SK-N-SH (cell line): ENCODE measurements at regions not wholly inside any gene's neighbourhood (a gene's known extent, or its start where the extent isn't known, plus 50 kb on each side); places are given as distances from the start of the nearest gene placed in this dataset.

ENCODE experiments used
- CTCF ChIA-PET: fragments of 300-600, 350-600 bp; formaldehyde crosslinking; extraction: SDS; loops from one replicate; lab custom pipeline; 2021; lab: Yijun Ruan, JAX
- POLR2A ChIA-PET: fragments of 350-600 bp; sonication (Branson Sonifier 250); formaldehyde crosslinking; extraction: SDS; loops from one replicate; lab custom pipeline; 2020; ENCODE audit warnings: antibody characterized with exemption, inconsistent platforms; lab: Yijun Ruan, JAX
- DNase-seq: peaks from one replicate; pipeline ENCODE4 v3.0.0; 2012
- H2AFZ ChIP-seq: fragments of 200-600 bp; sonication (generic); 2 replicates; pipeline ENCODE4 v1.8.1; 2016; ENCODE audit warnings: antibody characterized with exemption, mild to moderate bottlenecking, low read depth
- H3F3A ChIP-seq: fragments of 200-600 bp; sonication (generic); replicated peaks from 2 replicates; pipeline ENCODE3; 2016; ENCODE audit warnings: antibody characterized with exemption, mild to moderate bottlenecking; ENCODE audit not compliant: insufficient read depth
- H3K27ac ChIP-seq, 2 experiments: fragments of 200-500 bp in 1 of 2; fragments of 200-600 bp in 1 of 2; sonication (Bioruptor generic) in 1 of 2; sonication (generic), shearing (Covaris generic) in 1 of 2; 2 replicates each; pipeline versions ENCODE4 v1.5.1 to v1.6.1; 2014 to 2016; ENCODE audit warnings: low read depth in 2 of 2, inconsistent platforms in 1 of 2, low read length in 1 of 2, mild to moderate bottlenecking in 1 of 2, mixed read lengths in 1 of 2
- H3K27me3 ChIP-seq: fragments of 200-600 bp; sonication (generic), shearing (Covaris generic); 2 replicates; pipeline ENCODE4 v1.6.1; 2016; ENCODE audit warnings: mixed run types; ENCODE audit not compliant: insufficient read depth
- H3K36me3 ChIP-seq, 2 experiments: fragments of 200-500 bp in 1 of 2; fragments of 200-600 bp in 1 of 2; sonication (Bioruptor generic) in 1 of 2; sonication (generic) in 1 of 2; replicated peaks in 1 of 2; 2 replicates each; pipeline versions ENCODE3 to v1.5.1; 2014 to 2016; ENCODE audit warnings: low read length in 1 of 2, mild to moderate bottlenecking in 1 of 2; ENCODE audit not compliant: insufficient read depth in 2 of 2, control insufficient read depth in 1 of 2
- H3K4me1 ChIP-seq, 2 experiments: fragments of 200-500 bp in 1 of 2; fragments of 200-600 bp in 1 of 2; sonication (Bioruptor generic) in 1 of 2; sonication (generic), shearing (Covaris generic) in 1 of 2; 2 replicates each; pipeline versions ENCODE4 v1.5.1 to v1.6.1; 2014 to 2016; ENCODE audit warnings: low read depth in 1 of 2, low read length in 1 of 2, mixed run types in 1 of 2; ENCODE audit not compliant: insufficient read depth in 2 of 2, control insufficient read depth in 1 of 2
- H3K4me2 ChIP-seq: fragments of 200-600 bp; sonication (generic), shearing (Covaris generic); 2 replicates; pipeline ENCODE4 v1.6.1; 2017; ENCODE audit warnings: mixed run types
- H3K4me3 ChIP-seq, 2 experiments: fragments of 200-500 bp in 1 of 2; fragments of 200-600 bp in 1 of 2; sonication (Bioruptor generic) in 1 of 2; sonication (generic), shearing (Covaris generic) in 1 of 2; 2 replicates each; pipeline versions ENCODE4 v1.5.1 to v1.8.1; 2014 to 2016; ENCODE audit warnings: low read depth in 2 of 2, inconsistent platforms in 1 of 2, low read length in 1 of 2, mild to moderate bottlenecking in 1 of 2, mixed read lengths in 1 of 2, moderate library complexity in 1 of 2
- H3K79me2 ChIP-seq: fragments of 200-600 bp; sonication (generic); 2 replicates; pipeline ENCODE4 v1.8.1; 2017; ENCODE audit warnings: mild to moderate bottlenecking; ENCODE audit not compliant: insufficient read depth
- H3K9ac ChIP-seq: fragments of 200-600 bp; sonication (generic); 2 replicates; pipeline ENCODE4 v1.6.1; 2017; ENCODE audit warnings: mixed run types
- H3K9me2 ChIP-seq: fragments of 200-600 bp; sonication (generic); 2 replicates; pipeline ENCODE4 v1.6.1; 2017; ENCODE audit warnings: mixed run types
- H3K9me3 ChIP-seq: fragments of 200-600 bp; sonication (generic); 2 replicates; pipeline ENCODE4 v1.6.1; 2017; ENCODE audit warnings: mixed run types, mild to moderate bottlenecking, moderate library complexity
- H4K20me1 ChIP-seq: fragments of 200-600 bp; sonication (generic); 2 replicates; pipeline ENCODE4 v1.6.1; 2017; ENCODE audit warnings: mild to moderate bottlenecking, mixed run types; ENCODE audit not compliant: insufficient read depth
- EZH2phosphoT487 ChIP-seq: fragments of 200-600 bp; sonication (generic); IDR thresholded peaks from 2 replicates; pipeline ENCODE4 v1.6.1; 2017; ENCODE audit warnings: low read depth, mixed run types, mild to moderate bottlenecking, antibody characterized with exemption, moderate library complexity, borderline replicate concordance
- FOSL2 ChIP-seq: IDR thresholded peaks from 2 replicates; pipeline ENCODE4 v1.4.0; 2012; ENCODE audit warnings: low read depth, mild to moderate bottlenecking, moderate library complexity, borderline replicate concordance
- GABPA ChIP-seq: IDR thresholded peaks from 2 replicates; pipeline ENCODE4 v1.4.0; 2012; ENCODE audit warnings: low read depth, mild to moderate bottlenecking
- RCOR1 ChIP-seq: fragments of 150-350 bp; IDR thresholded peaks from 2 replicates; pipeline ENCODE4 v1.6.1; 2017; ENCODE audit warnings: antibody characterized with exemption, low read length
- RFX5 ChIP-seq: IDR thresholded peaks from 2 replicates; pipeline ENCODE4 v1.6.1; 2012; ENCODE audit warnings: mild to moderate bottlenecking, improper control_type of control experiment, low read length
- RXRA ChIP-seq: IDR thresholded peaks from 2 replicates; pipeline ENCODE4 v1.4.0; 2012; ENCODE audit warnings: low read depth, mild to moderate bottlenecking, borderline replicate concordance
- SMC3 ChIP-seq: IDR thresholded peaks from 2 replicates; pipeline ENCODE4 v1.6.1; 2012; ENCODE audit warnings: low read depth, low read length, improper control_type of control experiment
- WGBS: methylation state at CpG from one replicate; pipeline ENCODE4 v1.1.6; 2017; ENCODE audit warnings: low lambda C conversion rate; 5-methylcytosine and 5-hydroxymethylcytosine counted together
- TF ChIP-seq, protein P1 (sequence below): IDR thresholded peaks from 2 replicates; pipeline ENCODE4 v1.4.0; 2012; ENCODE audit warnings: low read depth
- TF ChIP-seq, protein P2 (sequence below): IDR thresholded peaks from 2 replicates; pipeline ENCODE4 v1.4.0; 2012; ENCODE audit warnings: low read depth, borderline replicate concordance

DNA sequence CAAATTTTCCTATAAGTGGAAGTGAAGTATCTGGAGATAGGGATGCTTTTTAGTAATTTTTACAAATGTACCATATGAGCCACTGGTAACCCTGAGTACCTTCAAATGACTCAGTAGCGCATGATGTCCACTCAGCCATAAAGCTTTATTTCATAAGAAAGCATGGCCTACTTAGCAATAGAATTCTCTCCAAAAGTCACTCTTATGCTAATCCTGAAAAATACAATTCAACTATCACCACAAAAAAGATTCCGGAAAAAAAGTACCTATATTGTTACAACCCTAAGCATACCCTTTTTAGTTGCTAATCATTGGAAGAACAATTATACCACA, 732.2 kb downstream of the SOCS6 start:
- Histone ChIP-seq H3K9me3 (0 out of 2 replicates have a peak, but pooled peaks cover 7% of the 10 kb centered on the region), H3K36me3 (peaks cover 0 to 9% of the 10 kb centered on the region in 2 experiments), H3K27me3 (no peaks in the 10 kb centered on the region), H3K4me3 (no peak overlapping the region), H3K9ac (no peak overlapping the region), H2AFZ (no peak overlapping the region), H4K20me1 (no peaks in the 10 kb centered on the region), H3K9me2 (no peaks in the 10 kb centered on the region), H3K4me1 (peaks cover 0 to 1% of the 10 kb centered on the region in 2 experiments; a peak in 1 of 4 replicates), H3F3A (no peaks in the 10 kb centered on the region), H3K4me2 (no peak overlapping the region), H3K79me2 (no peaks in the 10 kb centered on the region), H3K27ac (no peak overlapping the region)
- ChIA-PET POLR2A (no interaction called here), CTCF (interaction anchor here (1.3 kb wide), 1 partner anchor 20 kb away, joined by 3 read pairs; no protein-coding TSS in a partner anchor)
- TF ChIP-seq GABPA (no peak), RFX5 (no peak), EZH2phosphoT487 (no peak), RCOR1 (no peak), SMC3 (no peak)
- TF ChIP-seq, protein P1, sequence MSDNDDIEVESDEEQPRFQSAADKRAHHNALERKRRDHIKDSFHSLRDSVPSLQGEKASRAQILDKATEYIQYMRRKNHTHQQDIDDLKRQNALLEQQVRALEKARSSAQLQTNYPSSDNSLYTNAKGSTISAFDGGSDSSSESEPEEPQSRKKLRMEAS = no peak
- TF ChIP-seq, protein P2, sequence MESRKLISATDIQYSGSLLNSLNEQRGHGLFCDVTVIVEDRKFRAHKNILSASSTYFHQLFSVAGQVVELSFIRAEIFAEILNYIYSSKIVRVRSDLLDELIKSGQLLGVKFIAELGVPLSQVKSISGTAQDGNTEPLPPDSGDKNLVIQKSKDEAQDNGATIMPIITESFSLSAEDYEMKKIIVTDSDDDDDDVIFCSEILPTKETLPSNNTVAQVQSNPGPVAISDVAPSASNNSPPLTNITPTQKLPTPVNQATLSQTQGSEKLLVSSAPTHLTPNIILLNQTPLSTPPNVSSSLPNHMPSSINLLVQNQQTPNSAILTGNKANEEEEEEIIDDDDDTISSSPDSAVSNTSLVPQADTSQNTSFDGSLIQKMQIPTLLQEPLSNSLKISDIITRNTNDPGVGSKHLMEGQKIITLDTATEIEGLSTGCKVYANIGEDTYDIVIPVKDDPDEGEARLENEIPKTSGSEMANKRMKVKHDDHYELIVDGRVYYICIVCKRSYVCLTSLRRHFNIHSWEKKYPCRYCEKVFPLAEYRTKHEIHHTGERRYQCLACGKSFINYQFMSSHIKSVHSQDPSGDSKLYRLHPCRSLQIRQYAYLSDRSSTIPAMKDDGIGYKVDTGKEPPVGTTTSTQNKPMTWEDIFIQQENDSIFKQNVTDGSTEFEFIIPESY = no peak
- 86% methylated on average over 2 of the region's 2 CpGs for WGBS
- no peak for DNase-seq

DNA sequence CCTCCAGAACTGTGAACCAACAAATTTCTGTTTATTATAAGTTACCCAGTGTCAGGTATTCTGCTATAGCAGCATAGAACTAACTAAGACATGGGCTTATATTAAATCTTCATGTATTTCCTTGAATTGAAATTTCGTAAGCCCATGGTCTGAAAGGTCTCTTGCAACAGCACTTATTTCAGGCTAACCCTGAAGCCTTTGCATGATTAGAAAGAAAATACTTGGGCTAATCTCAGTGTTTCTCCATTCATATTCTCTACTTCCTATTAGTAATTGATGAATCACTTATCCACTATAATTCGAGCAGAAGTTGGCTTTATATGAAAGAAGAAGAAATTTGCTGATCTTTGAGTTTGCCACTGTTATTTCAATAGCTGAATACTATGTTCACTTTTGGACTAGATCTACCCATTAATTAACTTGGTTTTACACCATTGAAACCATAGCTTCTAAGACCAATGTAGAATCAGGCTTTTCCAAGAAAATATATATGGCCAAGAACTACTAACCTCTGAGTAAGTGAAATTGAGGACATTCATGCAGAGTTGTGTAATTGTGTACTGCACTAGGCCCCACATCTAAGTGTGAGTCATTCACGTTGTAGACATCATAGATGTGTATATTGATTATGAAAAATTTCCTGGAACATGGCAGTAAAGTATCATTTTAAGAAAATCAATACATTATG, 731.6 kb downstream of the SOCS6 start:
- H3K27ac ChIP-seq = no peak overlapping the region

More for the DNA sequence above, 731.6 kb downstream of the SOCS6 start:
- Histone ChIP-seq H3K9ac (no peak overlapping the region), H3F3A (no peaks in the 10 kb centered on the region), H3K36me3 (peaks cover 0 to 9% of the 10 kb centered on the region in 2 experiments), H3K27me3 (no peaks in the 10 kb centered on the region), H2AFZ (no peak overlapping the region), H4K20me1 (no peaks in the 10 kb centered on the region), H3K4me3 (no peak overlapping the region), H3K4me1 (no peaks in the 10 kb centered on the region), H3K9me3 (0 out of 2 replicates have a peak, but pooled peaks cover 7% of the 10 kb centered on the region), H3K79me2 (no peaks in the 10 kb centered on the region), H3K9me2 (no peaks in the 10 kb centered on the region), H3K4me2 (no peak overlapping the region)
- ChIA-PET CTCF (interaction anchor here (1.3 kb wide), 1 partner anchor 20 kb away, joined by 3 read pairs; no protein-coding TSS in a partner anchor), POLR2A (no interaction called here)
- 45% methylated on average over 3 of the region's 3 CpGs for WGBS
- 0 out of 2 replicates have a peak, but pooled peaks have one; percentile 2 for TF ChIP-seq FOSL2
- TF ChIP-seq, protein P1 = no peak
- TF ChIP-seq RXRA = no peak
- no peak for TF ChIP-seq EZH2phosphoT487
- no peak for DNase-seq
